K562 (cell line): ENCODE measurements at regions not wholly inside any gene's neighbourhood (a gene's known extent, or its start where the extent isn't known, plus 50 kb on each side); places are given as distances from the start of the nearest gene placed in this dataset.
"Not testable (repeated sequence)": the region's sequence is repeated elsewhere in the genome, so short reads cannot be mapped to it uniquely, and the experiment has no call there.

Experiments used
- ATAC-seq: fragments of 200-7000 bp; cut with Tn5 transposase; 3 replicates; pipeline ENCODE4 v1.9.1; 2020; ENCODE audit warnings: moderate library complexity
- BruUV-seq: library from RNA; stranded (reverse); fragments of 400-500 nt; replicated peaks from 2 replicates; lab custom pipeline; 2021; lab: Mats Ljungman, UMichigan
- CTCF ChIA-PET: fragments of 300-600 bp; formaldehyde crosslinking; extraction: SDS; loops from one replicate; lab custom pipeline; 2021; ENCODE audit warnings: low intra/inter-chr PET ratio; lab: Yijun Ruan, JAX
- POLR2A ChIA-PET: fragments of 300-600, 350-650 bp; sonication (Branson Sonifier 250); formaldehyde crosslinking; extraction: SDS; loops from one replicate; lab custom pipeline; 2021; ENCODE audit warnings: antibody characterized with exemption, inconsistent platforms; lab: Yijun Ruan, JAX
- DNase-seq, 4 experiments: peaks; one replicate each; pipeline versions ENCODE4 v3.0.0 to v3.0.0-alpha.2; 2011 to 2018; ENCODE audit warnings: low spot score in 3 of 4, mixed read lengths in 3 of 4; ENCODE audit errors: extremely low read depth in 1 of 4
- FAIRE-seq: peaks from 2 replicates; lab custom pipeline; 2011; peaks lifted over from hg19 to GRCh38; lab: Jason Lieb, UNC
- H2AFZ ChIP-seq: 2 replicates; pipeline ENCODE4 v1.6.0; 2011; ENCODE audit warnings: low read depth, low read length, control low read depth, inconsistent platforms
- H3K27ac ChIP-seq: fragments of 200-600 bp; 3 replicates; pipeline ENCODE4 v1.8.0; 2011; ENCODE audit warnings: low read depth, mild to moderate bottlenecking, control low read depth, inconsistent platforms, low read length, moderate library complexity, mixed read lengths; ENCODE audit errors: extremely low read depth
- H3K27me3 ChIP-seq, 2 experiments: fragments of 300-600 bp in 1 of 2; 2 replicates in 1 of 2; 3 replicates in 1 of 2; pipeline versions ENCODE4 v1.6.0 to v1.8.0; 2011; ENCODE audit warnings: inconsistent platforms in 2 of 2, low read length in 2 of 2, mild to moderate bottlenecking in 1 of 2, mixed read lengths in 1 of 2, moderate library complexity in 1 of 2; ENCODE audit not compliant: control insufficient read depth in 2 of 2, insufficient read depth in 2 of 2
- H3K36me3 ChIP-seq: fragments of 300-600 bp; 3 replicates; pipeline ENCODE4 v1.8.0; 2011; ENCODE audit warnings: mild to moderate bottlenecking, low read length, inconsistent platforms; ENCODE audit not compliant: control insufficient read depth, insufficient read depth
- H3K4me1 ChIP-seq, 2 experiments: fragments of 200-600 bp in 1 of 2; replicated peaks in 1 of 2; 2 replicates in 1 of 2; 3 replicates in 1 of 2; pipeline versions ENCODE4 v1.5.1 to v1.8.0; 2011; ENCODE audit warnings: inconsistent platforms in 2 of 2, low read length in 2 of 2, mild to moderate bottlenecking in 1 of 2, mixed read lengths in 1 of 2, moderate library complexity in 1 of 2; ENCODE audit not compliant: control insufficient read depth in 2 of 2, insufficient read depth in 2 of 2
- H3K4me2 ChIP-seq: 2 replicates; pipeline ENCODE4 v1.6.1; 2011; ENCODE audit warnings: low read length, control low read depth, inconsistent platforms, mixed read lengths; ENCODE audit not compliant: insufficient read depth
- H3K4me3 ChIP-seq: fragments of 200-600 bp; sonication (generic), shearing (Covaris generic); 2 replicates; pipeline ENCODE4 v1.5.1; 2016; ENCODE audit warnings: control low read depth, inconsistent platforms
- H3K79me2 ChIP-seq: fragments of 200-600 bp; 3 replicates; pipeline ENCODE4 v1.8.0; 2011; ENCODE audit warnings: low read length, inconsistent platforms; ENCODE audit not compliant: control insufficient read depth, insufficient read depth
- H3K9ac ChIP-seq, 2 experiments: 2 replicates each; pipeline versions ENCODE4 v1.6.0 to v1.6.1; 2011; ENCODE audit warnings: low read depth in 2 of 2, low read length in 2 of 2, control low read depth in 1 of 2, inconsistent platforms in 1 of 2, mild to moderate bottlenecking in 1 of 2, mixed read lengths in 1 of 2; ENCODE audit not compliant: insufficient read depth in 1 of 2
- H3K9me1 ChIP-seq: one replicate; pipeline ENCODE4 v1.6.0; 2011; ENCODE audit warnings: inconsistent platforms, mild to moderate bottlenecking, low read length, moderate library complexity; ENCODE audit not compliant: control insufficient read depth, insufficient read depth
- H3K9me3 ChIP-seq: replicated peaks from 2 replicates; pipeline ENCODE4 v1.5.1; 2011; ENCODE audit warnings: low read depth, low read length, inconsistent platforms; ENCODE audit not compliant: control insufficient read depth, insufficient read depth
- H4K20me1 ChIP-seq: replicated peaks from 2 replicates; pipeline ENCODE4 v1.6.1; 2011; ENCODE audit warnings: low read length, inconsistent platforms, mixed read lengths; ENCODE audit not compliant: control insufficient read depth, insufficient read depth
- HDGF ChIP-seq: fragments of 450-650 bp; IDR thresholded peaks from 2 replicates; pipeline ENCODE4 v1.6.1; 2016
- KLF16 ChIP-seq: IDR thresholded peaks from 2 replicates; pipeline ENCODE4 v1.6.1; 2016; ENCODE audit warnings: antibody characterized with exemption
- ZNF431 ChIP-seq: sonication (generic); formaldehyde crosslinking; IDR thresholded peaks from 2 replicates; pipeline ENCODE4 v1.8.0; 2022; ENCODE audit warnings: mild to moderate bottlenecking, missing genetic modification reagents
- WGBS: fragments of 100-300 bp; shearing (Covaris generic); methylation state at CpG from one replicate; pipeline ENCODE4 v1.1.6; 2016; ENCODE audit warnings: low coverage, mixed read lengths; ENCODE audit not compliant: insufficient coverage; ENCODE audit errors: missing lambda C conversion rate; 5-methylcytosine and 5-hydroxymethylcytosine counted together
- in situ Hi-C: fragments of 300-500 bp; cut with MboI; formaldehyde crosslinking; loops from 4 replicates; pipeline ENCODE4 v1.15.0; 2018; ENCODE audit warnings: inconsistent platforms, mixed read lengths
- intact Hi-C: fragments of 100-400 bp; cut with micrococcal nuclease; formaldehyde crosslinking; loops from 2 replicates; pipeline ENCODE4 v1.14.2; 2022
- TF ChIP-seq, protein P1 (sequence below), 2 experiments: fragments of 200-800 bp in 1 of 2; sonication (Bioruptor generic) in 1 of 2; sonication (generic) in 1 of 2; formaldehyde crosslinking in 1 of 2; IDR thresholded peaks in 1 of 2; conservative IDR thresholded peaks in 1 of 2; 2 replicates each; pipeline versions ENCODE4 v1.5.0 to v1.6.1; 2016 to 2020; ENCODE audit warnings: missing compliant biosample characterization in 1 of 2, missing genetic modification characterization in 1 of 2, missing genetic modification reagents in 1 of 2

GRCh38 chr6:144365271-144365670 lies 80.1 kb downstream of the UTRN start:
- 7% methylated on average over 1 of the region's 1 CpG for WGBS
- intact Hi-C loops, result no loop called here
- no peak overlapping the region for H3K4me2 ChIP-seq

DNA sequence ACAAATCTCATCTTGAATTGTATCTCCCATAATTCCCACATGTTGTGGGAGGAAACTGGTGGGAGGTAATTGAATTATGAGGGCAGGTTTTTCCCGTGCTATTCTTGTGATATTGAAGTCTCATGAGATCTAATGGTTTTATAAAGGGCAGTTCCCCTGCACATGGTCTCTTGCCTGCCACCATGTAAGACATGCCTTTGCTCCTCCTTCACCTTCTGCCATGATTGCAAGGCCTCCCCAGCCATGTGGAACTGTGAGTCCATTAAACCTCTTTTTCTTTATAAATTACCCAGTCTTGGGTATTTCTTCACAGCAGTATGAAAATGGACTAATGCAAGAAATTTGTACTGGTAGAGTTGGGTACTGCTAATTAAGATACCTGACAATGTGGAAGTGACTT lies 84.6 kb downstream of the UTRN start:
- FAIRE-seq, H3K27me3 ChIP-seq, DNase-seq, H3K9me1 ChIP-seq, ATAC-seq, H3K4me1 ChIP-seq, H3K9me3 ChIP-seq, H3K4me3 ChIP-seq, intact Hi-C loops, H3K4me2 ChIP-seq, H4K20me1 ChIP-seq, H3K36me3 ChIP-seq, in situ Hi-C loops, POLR2A ChIA-PET, H3K9ac ChIP-seq, H3K27ac ChIP-seq, H3K79me2 ChIP-seq, H2AFZ ChIP-seq, CTCF ChIA-PET, BruUV-seq: not testable (repeated sequence)
- WGBS, result 5% methylated on average over 1 of the region's 1 CpG
- peak; percentile 71; the same call in 1 of the 2 replicates for TF ChIP-seq ZNF431

More at GRCh38 chr6:144365271-144365670, 80.1 kb downstream of the UTRN start:
- Histone ChIP-seq H3K4me1 (no peaks in the 10 kb centered on the region), H2AFZ (no peak overlapping the region), H3K27ac (no peak overlapping the region), H3K9ac (no peak overlapping the region), H3K9me1 (no peaks in the 10 kb centered on the region), H3K9me3 (no peaks in the 10 kb centered on the region), H3K36me3 (no peaks in the 10 kb centered on the region), H3K4me3 (no peak overlapping the region), H3K27me3 (peaks cover 0 to 3% of the 10 kb centered on the region in 2 experiments; a peak in 1 of 5 replicates), H4K20me1 (no peaks in the 10 kb centered on the region), H3K79me2 (no peaks in the 10 kb centered on the region)
- no TSS peak for BruUV-seq
- in situ Hi-C loops, result no loop called here
- no peak for ATAC-seq
- POLR2A ChIA-PET, result no interaction called here
- CTCF ChIA-PET, result no interaction called here
- DNase-seq, result no peak
- TF ChIP-seq, protein P1, sequence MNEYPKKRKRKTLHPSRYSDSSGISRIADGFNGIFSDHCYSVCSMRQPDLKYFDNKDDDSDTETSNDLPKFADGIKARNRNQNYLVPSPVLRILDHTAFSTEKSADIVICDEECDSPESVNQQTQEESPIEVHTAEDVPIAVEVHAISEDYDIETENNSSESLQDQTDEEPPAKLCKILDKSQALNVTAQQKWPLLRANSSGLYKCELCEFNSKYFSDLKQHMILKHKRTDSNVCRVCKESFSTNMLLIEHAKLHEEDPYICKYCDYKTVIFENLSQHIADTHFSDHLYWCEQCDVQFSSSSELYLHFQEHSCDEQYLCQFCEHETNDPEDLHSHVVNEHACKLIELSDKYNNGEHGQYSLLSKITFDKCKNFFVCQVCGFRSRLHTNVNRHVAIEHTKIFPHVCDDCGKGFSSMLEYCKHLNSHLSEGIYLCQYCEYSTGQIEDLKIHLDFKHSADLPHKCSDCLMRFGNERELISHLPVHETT (CRISPR knock-in tag; conservative IDR thresholded peaks at IDR 0.05 in 1 of 2, IDR thresholded peaks at IDR 0.05 in 1 of 2), result no peak
- TF ChIP-seq HDGF, result no peak
- TF ChIP-seq KLF16, result no peak
- FAIRE-seq, result peak; percentile 51
